PC-9 (cell line): ENCODE measurements at regions not wholly inside any gene's neighbourhood (a gene's known extent, or its start where the extent isn't known, plus 50 kb on each side); places are given as distances from the start of the nearest gene placed in this dataset.

Experiments
- CTCF ChIP-seq: fragments of 200-600 bp; sonication (generic); conservative IDR thresholded peaks from 2 replicates; pipeline ENCODE4 v1.6.1; 2017; ENCODE audit warnings: mixed run types, antibody characterized with exemption, mild to moderate bottlenecking, moderate library complexity
- EZH2 ChIP-seq: fragments of 200-600 bp; sonication (generic); IDR thresholded peaks from 2 replicates; pipeline ENCODE4 v1.8.0; 2017; ENCODE audit warnings: antibody characterized with exemption, low read depth

- TF ChIP-seq CTCF (no peak), EZH2 (no peak)
Observed at GRCh38 chr13:73513751-73514150, 454.9 kb downstream of the KLF5 start.
